H9 (cell line): ENCODE measurements at regions not wholly inside any gene's neighbourhood (a gene's known extent, or its start where the extent isn't known, plus 50 kb on each side); places are given as distances from the start of the nearest gene placed in this dataset.

ENCODE experiments used
- DNase-seq: peaks from one replicate; pipeline ENCODE4 v3.0.0-alpha.2; 2017
- H2AFZ ChIP-seq: one replicate; pipeline ENCODE4 v1.6.1; 2013; ENCODE audit warnings: mild to moderate bottlenecking, low read length, control low read depth, moderate library complexity
- H2AK5ac ChIP-seq: 2 replicates; pipeline ENCODE4 v1.6.1; 2013; ENCODE audit warnings: low read length, control low read depth, mixed read lengths; ENCODE audit not compliant: insufficient read length
- H2BK120ac ChIP-seq: one replicate; pipeline ENCODE4 v1.6.1; 2013; ENCODE audit warnings: low read depth, mild to moderate bottlenecking, low read length, control low read depth, inconsistent platforms; ENCODE audit not compliant: poor library complexity, severe bottlenecking
- H2BK12ac ChIP-seq: 2 replicates; pipeline ENCODE4 v1.6.1; 2013; ENCODE audit warnings: low read length, control low read depth, mixed read lengths, low read depth; ENCODE audit not compliant: insufficient read length
- H2BK15ac ChIP-seq: 2 replicates; pipeline ENCODE4 v1.6.1; 2013; ENCODE audit warnings: low read depth, low read length, control low read depth
- H2BK20ac ChIP-seq: one replicate; pipeline ENCODE4 v1.6.1; 2013; ENCODE audit warnings: low read depth, mild to moderate bottlenecking, low read length, control low read depth, inconsistent platforms; ENCODE audit not compliant: poor library complexity, severe bottlenecking
- H2BK5ac ChIP-seq: 2 replicates; pipeline ENCODE4 v1.6.1; 2013; ENCODE audit warnings: low read length, control low read depth, mixed read lengths; ENCODE audit not compliant: insufficient read length
- H3K14ac ChIP-seq: 2 replicates; pipeline ENCODE4 v1.6.1; 2013; ENCODE audit warnings: low read length, control low read depth; ENCODE audit not compliant: insufficient read depth
- H3K18ac ChIP-seq: 2 replicates; pipeline ENCODE4 v1.6.1; 2013; ENCODE audit warnings: low read depth, mild to moderate bottlenecking, mixed read lengths, low read length, control low read depth; ENCODE audit not compliant: insufficient read length
- H3K23ac ChIP-seq: 2 replicates; pipeline ENCODE4 v1.6.1; 2013; ENCODE audit warnings: low read length, control low read depth, mixed read lengths, low read depth; ENCODE audit not compliant: insufficient read length
- H3K23me2 ChIP-seq: 2 replicates; pipeline ENCODE4 v1.6.1; 2013; ENCODE audit warnings: low read depth, mild to moderate bottlenecking, mixed read lengths, low read length, control low read depth; ENCODE audit not compliant: insufficient read length, poor library complexity, severe bottlenecking
- H3K27ac ChIP-seq: 2 replicates; pipeline ENCODE4 v1.5.1; 2013; ENCODE audit warnings: low read length, control low read depth, mixed read lengths, low read depth; ENCODE audit not compliant: insufficient read length
- H3K27me3 ChIP-seq: 2 replicates; pipeline ENCODE4 v1.6.1; 2013; ENCODE audit warnings: low read length, control low read depth, inconsistent platforms; ENCODE audit not compliant: insufficient read depth
- H3K4ac ChIP-seq: 2 replicates; pipeline ENCODE4 v1.6.1; 2013; ENCODE audit warnings: low read depth, mild to moderate bottlenecking, control low read depth, inconsistent platforms, low read length, moderate library complexity
- H3K4me1 ChIP-seq: 2 replicates; pipeline ENCODE4 v1.6.1; 2013; ENCODE audit warnings: low read length, control low read depth, inconsistent platforms; ENCODE audit not compliant: insufficient read depth
- H3K4me2 ChIP-seq: 2 replicates; pipeline ENCODE4 v1.6.1; 2013; ENCODE audit warnings: low read length, control low read depth, mixed read lengths; ENCODE audit not compliant: insufficient read length, insufficient read depth
- H3K56ac ChIP-seq: 2 replicates; pipeline ENCODE4 v1.6.1; 2013; ENCODE audit warnings: low read depth, mild to moderate bottlenecking, mixed read lengths, low read length, control low read depth; ENCODE audit not compliant: insufficient read length
- H3K79me1 ChIP-seq: 2 replicates; pipeline ENCODE4 v1.6.1; 2013; ENCODE audit warnings: low read depth, mild to moderate bottlenecking, moderate library complexity, low read length, control low read depth, inconsistent platforms; ENCODE audit not compliant: insufficient read depth, poor library complexity, severe bottlenecking
- H3K79me2 ChIP-seq: 2 replicates; pipeline ENCODE4 v1.6.1; 2013; ENCODE audit warnings: low read length, control low read depth, inconsistent platforms; ENCODE audit not compliant: insufficient read depth
- H3K9ac ChIP-seq: 2 replicates; pipeline ENCODE4 v1.6.1; 2013; ENCODE audit warnings: low read length, control low read depth, mixed read lengths; ENCODE audit not compliant: insufficient read length; ENCODE audit errors: extremely low read depth
- H3K9me3 ChIP-seq: one replicate; pipeline ENCODE4 v1.6.1; 2013; ENCODE audit warnings: low read depth, low read length, inconsistent platforms; ENCODE audit not compliant: control insufficient read depth
- H3T11ph ChIP-seq: one replicate; pipeline ENCODE4 v1.6.1; 2013; ENCODE audit warnings: mild to moderate bottlenecking, low read length, control low read depth, inconsistent platforms
- H4K20me1 ChIP-seq: one replicate; pipeline ENCODE4 v1.6.1; 2013; ENCODE audit not compliant: control insufficient read depth, insufficient read length, insufficient read depth
- H4K5ac ChIP-seq: 2 replicates; pipeline ENCODE4 v1.6.1; 2013; ENCODE audit warnings: low read depth, mild to moderate bottlenecking, mixed read lengths, low read length, control low read depth; ENCODE audit not compliant: insufficient read length
- H4K8ac ChIP-seq: replicated peaks from 2 replicates; pipeline ENCODE4 v1.6.1; 2013; ENCODE audit warnings: low read length, control low read depth, mixed read lengths, low read depth; ENCODE audit not compliant: insufficient read length
- H4K91ac ChIP-seq: 2 replicates; pipeline ENCODE4 v1.6.1; 2013; ENCODE audit warnings: low read depth, mild to moderate bottlenecking, moderate library complexity, mixed read lengths, low read length, control low read depth; ENCODE audit not compliant: insufficient read length
- H3K27ac Mint-ChIP-seq, 3 experiments: 2 replicates in 2 of 3; 3 replicates in 1 of 3; pipeline ENCODE4 v1.8.0; 2020 to 2021; ENCODE audit warnings: mixed read lengths in 3 of 3, mild to moderate bottlenecking in 1 of 3, moderate library complexity in 1 of 3
- H3K27me3 Mint-ChIP-seq: 2 replicates; pipeline ENCODE4 v1.8.0; 2021; ENCODE audit warnings: low read depth, mild to moderate bottlenecking, moderate library complexity, mixed read lengths
- H3K36me3 Mint-ChIP-seq, 3 experiments: 2 replicates in 2 of 3; 3 replicates in 1 of 3; pipeline ENCODE4 v1.8.0; 2020 to 2021; ENCODE audit warnings: low read depth in 3 of 3, mixed read lengths in 3 of 3; ENCODE audit not compliant: insufficient read depth in 1 of 3
- H3K4me1 Mint-ChIP-seq, 2 experiments: 2 replicates each; pipeline ENCODE4 v1.8.0; 2020; ENCODE audit warnings: mixed read lengths in 2 of 2
- H3K4me3 Mint-ChIP-seq, 2 experiments: 2 replicates in 1 of 2; 3 replicates in 1 of 2; pipeline ENCODE4 v1.8.0; 2020 to 2021; ENCODE audit warnings: mild to moderate bottlenecking in 2 of 2, mixed read lengths in 2 of 2, moderate library complexity in 1 of 2
- H3K9me3 Mint-ChIP-seq, 2 experiments: 2 replicates in 1 of 2; 3 replicates in 1 of 2; pipeline ENCODE4 v1.8.0; 2020; ENCODE audit warnings: mild to moderate bottlenecking in 2 of 2, mixed read lengths in 2 of 2, moderate library complexity in 1 of 2
- WGBS: extraction: QIAGEN DNeasy Blood & Tissue Kit; methylation state at CpG from one replicate; pipeline ENCODE4 v1.1.7; 2013; ENCODE audit warnings: missing lambda C conversion rate, low lambda C conversion rate, mixed read lengths; ENCODE audit not compliant: insufficient read length; ENCODE audit errors: extremely low coverage; 5-methylcytosine and 5-hydroxymethylcytosine counted together
- TF ChIP-seq, protein P1 (sequence below): fragments of 200-600 bp; sonication (generic); conservative IDR thresholded peaks from 3 replicates; pipeline ENCODE4 v1.8.0; 2021; ENCODE audit warnings: antibody characterized with exemption, mild to moderate bottlenecking

- DNase-seq, result no peak
- no peaks in the 10 kb centered on the region for H3K9me3 ChIP-seq
- H3K79me1 ChIP-seq, result no peaks in the 10 kb centered on the region
- no peak overlapping the region for H3K56ac ChIP-seq
- Mint-ChIP-seq H3K4me3 (no peak overlapping the region), H3K27me3 (no peaks in the 10 kb centered on the region), H3K4me1 (peaks cover 24 to 37% of the 10 kb centered on the region in 2 experiments), H3K27ac (no peak overlapping the region), H3K36me3 (no peaks in the 10 kb centered on the region; a peak in 1 of 7 replicates), H3K9me3 (no peaks in the 10 kb centered on the region; a peak in 1 of 5 replicates)
- no peak overlapping the region for H3K4ac ChIP-seq
- no peak overlapping the region for H2BK20ac ChIP-seq
- no peak overlapping the region for H2BK120ac ChIP-seq
- no peak overlapping the region for H2BK15ac ChIP-seq
- H2AFZ ChIP-seq, result no peak overlapping the region
- no peak overlapping the region for H4K5ac ChIP-seq
- H3K4me2 ChIP-seq, result no peak overlapping the region
- H3K23ac ChIP-seq, result no peak overlapping the region
- no peak overlapping the region for H4K91ac ChIP-seq
- H3K9ac ChIP-seq, result no peak overlapping the region
- no peaks in the 10 kb centered on the region; the same call in 1 of the 2 replicates for H3K27me3 ChIP-seq
- H3K18ac ChIP-seq, result no peak overlapping the region
- no peak overlapping the region for H3T11ph ChIP-seq
- no peaks in the 10 kb centered on the region for H3K79me2 ChIP-seq
- H2BK12ac ChIP-seq, result no peak overlapping the region
- H3K14ac ChIP-seq, result no peak overlapping the region
- WGBS, result no CpG with 5 or more reads among the region's 3 CpGs
- no peak overlapping the region for H2BK5ac ChIP-seq
- no peaks in the 10 kb centered on the region; the same call in 1 of the 2 replicates for H3K4me1 ChIP-seq
- no peak overlapping the region for H4K8ac ChIP-seq
- no peak overlapping the region for H3K27ac ChIP-seq
- TF ChIP-seq, protein P1, sequence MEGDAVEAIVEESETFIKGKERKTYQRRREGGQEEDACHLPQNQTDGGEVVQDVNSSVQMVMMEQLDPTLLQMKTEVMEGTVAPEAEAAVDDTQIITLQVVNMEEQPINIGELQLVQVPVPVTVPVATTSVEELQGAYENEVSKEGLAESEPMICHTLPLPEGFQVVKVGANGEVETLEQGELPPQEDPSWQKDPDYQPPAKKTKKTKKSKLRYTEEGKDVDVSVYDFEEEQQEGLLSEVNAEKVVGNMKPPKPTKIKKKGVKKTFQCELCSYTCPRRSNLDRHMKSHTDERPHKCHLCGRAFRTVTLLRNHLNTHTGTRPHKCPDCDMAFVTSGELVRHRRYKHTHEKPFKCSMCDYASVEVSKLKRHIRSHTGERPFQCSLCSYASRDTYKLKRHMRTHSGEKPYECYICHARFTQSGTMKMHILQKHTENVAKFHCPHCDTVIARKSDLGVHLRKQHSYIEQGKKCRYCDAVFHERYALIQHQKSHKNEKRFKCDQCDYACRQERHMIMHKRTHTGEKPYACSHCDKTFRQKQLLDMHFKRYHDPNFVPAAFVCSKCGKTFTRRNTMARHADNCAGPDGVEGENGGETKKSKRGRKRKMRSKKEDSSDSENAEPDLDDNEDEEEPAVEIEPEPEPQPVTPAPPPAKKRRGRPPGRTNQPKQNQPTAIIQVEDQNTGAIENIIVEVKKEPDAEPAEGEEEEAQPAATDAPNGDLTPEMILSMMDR, result no peak
- no peaks in the 10 kb centered on the region for H4K20me1 ChIP-seq
- no peak overlapping the region for H2AK5ac ChIP-seq
- H3K23me2 ChIP-seq, result no peaks in the 10 kb centered on the region
Measured at GRCh38 chrX:111010111-111010510, 85.9 kb upstream of the PAK3 start.
